H9 (cell line): ENCODE measurements at regions not wholly inside any gene's neighbourhood (a gene's known extent, or its start where the extent isn't known, plus 50 kb on each side); places are given as distances from the start of the nearest gene placed in this dataset.

Experiments
- DNase-seq: peaks from one replicate; pipeline ENCODE4 v3.0.0-alpha.2; 2017
- H2AFZ ChIP-seq: one replicate; pipeline ENCODE4 v1.6.1; 2013; ENCODE audit warnings: mild to moderate bottlenecking, low read length, control low read depth, moderate library complexity
- H2AK5ac ChIP-seq: 2 replicates; pipeline ENCODE4 v1.6.1; 2013; ENCODE audit warnings: low read length, control low read depth, mixed read lengths; ENCODE audit not compliant: insufficient read length
- H2BK120ac ChIP-seq: one replicate; pipeline ENCODE4 v1.6.1; 2013; ENCODE audit warnings: low read depth, mild to moderate bottlenecking, low read length, control low read depth, inconsistent platforms; ENCODE audit not compliant: poor library complexity, severe bottlenecking
- H2BK12ac ChIP-seq: 2 replicates; pipeline ENCODE4 v1.6.1; 2013; ENCODE audit warnings: low read length, control low read depth, mixed read lengths, low read depth; ENCODE audit not compliant: insufficient read length
- H2BK15ac ChIP-seq: 2 replicates; pipeline ENCODE4 v1.6.1; 2013; ENCODE audit warnings: low read depth, low read length, control low read depth
- H2BK20ac ChIP-seq: one replicate; pipeline ENCODE4 v1.6.1; 2013; ENCODE audit warnings: low read depth, mild to moderate bottlenecking, low read length, control low read depth, inconsistent platforms; ENCODE audit not compliant: poor library complexity, severe bottlenecking
- H2BK5ac ChIP-seq: 2 replicates; pipeline ENCODE4 v1.6.1; 2013; ENCODE audit warnings: low read length, control low read depth, mixed read lengths; ENCODE audit not compliant: insufficient read length
- H3K14ac ChIP-seq: 2 replicates; pipeline ENCODE4 v1.6.1; 2013; ENCODE audit warnings: low read length, control low read depth; ENCODE audit not compliant: insufficient read depth
- H3K18ac ChIP-seq: 2 replicates; pipeline ENCODE4 v1.6.1; 2013; ENCODE audit warnings: low read depth, mild to moderate bottlenecking, mixed read lengths, low read length, control low read depth; ENCODE audit not compliant: insufficient read length
- H3K23ac ChIP-seq: 2 replicates; pipeline ENCODE4 v1.6.1; 2013; ENCODE audit warnings: low read length, control low read depth, mixed read lengths, low read depth; ENCODE audit not compliant: insufficient read length
- H3K23me2 ChIP-seq: 2 replicates; pipeline ENCODE4 v1.6.1; 2013; ENCODE audit warnings: low read depth, mild to moderate bottlenecking, mixed read lengths, low read length, control low read depth; ENCODE audit not compliant: insufficient read length, poor library complexity, severe bottlenecking
- H3K27ac ChIP-seq: 2 replicates; pipeline ENCODE4 v1.5.1; 2013; ENCODE audit warnings: low read length, control low read depth, mixed read lengths, low read depth; ENCODE audit not compliant: insufficient read length
- H3K27me3 ChIP-seq: 2 replicates; pipeline ENCODE4 v1.6.1; 2013; ENCODE audit warnings: low read length, control low read depth, inconsistent platforms; ENCODE audit not compliant: insufficient read depth
- H3K4ac ChIP-seq: 2 replicates; pipeline ENCODE4 v1.6.1; 2013; ENCODE audit warnings: low read depth, mild to moderate bottlenecking, control low read depth, inconsistent platforms, low read length, moderate library complexity
- H3K4me1 ChIP-seq: 2 replicates; pipeline ENCODE4 v1.6.1; 2013; ENCODE audit warnings: low read length, control low read depth, inconsistent platforms; ENCODE audit not compliant: insufficient read depth
- H3K4me2 ChIP-seq: 2 replicates; pipeline ENCODE4 v1.6.1; 2013; ENCODE audit warnings: low read length, control low read depth, mixed read lengths; ENCODE audit not compliant: insufficient read length, insufficient read depth
- H3K56ac ChIP-seq: 2 replicates; pipeline ENCODE4 v1.6.1; 2013; ENCODE audit warnings: low read depth, mild to moderate bottlenecking, mixed read lengths, low read length, control low read depth; ENCODE audit not compliant: insufficient read length
- H3K79me1 ChIP-seq: 2 replicates; pipeline ENCODE4 v1.6.1; 2013; ENCODE audit warnings: low read depth, mild to moderate bottlenecking, moderate library complexity, low read length, control low read depth, inconsistent platforms; ENCODE audit not compliant: insufficient read depth, poor library complexity, severe bottlenecking
- H3K79me2 ChIP-seq: 2 replicates; pipeline ENCODE4 v1.6.1; 2013; ENCODE audit warnings: low read length, control low read depth, inconsistent platforms; ENCODE audit not compliant: insufficient read depth
- H3K9ac ChIP-seq: 2 replicates; pipeline ENCODE4 v1.6.1; 2013; ENCODE audit warnings: low read length, control low read depth, mixed read lengths; ENCODE audit not compliant: insufficient read length; ENCODE audit errors: extremely low read depth
- H3K9me3 ChIP-seq: one replicate; pipeline ENCODE4 v1.6.1; 2013; ENCODE audit warnings: low read depth, low read length, inconsistent platforms; ENCODE audit not compliant: control insufficient read depth
- H3T11ph ChIP-seq: one replicate; pipeline ENCODE4 v1.6.1; 2013; ENCODE audit warnings: mild to moderate bottlenecking, low read length, control low read depth, inconsistent platforms
- H4K20me1 ChIP-seq: one replicate; pipeline ENCODE4 v1.6.1; 2013; ENCODE audit not compliant: control insufficient read depth, insufficient read length, insufficient read depth
- H4K5ac ChIP-seq: 2 replicates; pipeline ENCODE4 v1.6.1; 2013; ENCODE audit warnings: low read depth, mild to moderate bottlenecking, mixed read lengths, low read length, control low read depth; ENCODE audit not compliant: insufficient read length
- H4K8ac ChIP-seq: replicated peaks from 2 replicates; pipeline ENCODE4 v1.6.1; 2013; ENCODE audit warnings: low read length, control low read depth, mixed read lengths, low read depth; ENCODE audit not compliant: insufficient read length
- H4K91ac ChIP-seq: 2 replicates; pipeline ENCODE4 v1.6.1; 2013; ENCODE audit warnings: low read depth, mild to moderate bottlenecking, moderate library complexity, mixed read lengths, low read length, control low read depth; ENCODE audit not compliant: insufficient read length
- H3K27ac Mint-ChIP-seq, 3 experiments: 2 replicates in 2 of 3; 3 replicates in 1 of 3; pipeline ENCODE4 v1.8.0; 2020 to 2021; ENCODE audit warnings: mixed read lengths in 3 of 3, mild to moderate bottlenecking in 1 of 3, moderate library complexity in 1 of 3
- H3K27me3 Mint-ChIP-seq: 2 replicates; pipeline ENCODE4 v1.8.0; 2021; ENCODE audit warnings: low read depth, mild to moderate bottlenecking, moderate library complexity, mixed read lengths
- H3K36me3 Mint-ChIP-seq, 3 experiments: 2 replicates in 2 of 3; 3 replicates in 1 of 3; pipeline ENCODE4 v1.8.0; 2020 to 2021; ENCODE audit warnings: low read depth in 3 of 3, mixed read lengths in 3 of 3; ENCODE audit not compliant: insufficient read depth in 1 of 3
- H3K4me1 Mint-ChIP-seq, 2 experiments: 2 replicates each; pipeline ENCODE4 v1.8.0; 2020; ENCODE audit warnings: mixed read lengths in 2 of 2
- H3K4me3 Mint-ChIP-seq, 2 experiments: 2 replicates in 1 of 2; 3 replicates in 1 of 2; pipeline ENCODE4 v1.8.0; 2020 to 2021; ENCODE audit warnings: mild to moderate bottlenecking in 2 of 2, mixed read lengths in 2 of 2, moderate library complexity in 1 of 2
- H3K9me3 Mint-ChIP-seq, 2 experiments: 2 replicates in 1 of 2; 3 replicates in 1 of 2; pipeline ENCODE4 v1.8.0; 2020; ENCODE audit warnings: mild to moderate bottlenecking in 2 of 2, mixed read lengths in 2 of 2, moderate library complexity in 1 of 2
- CTCF ChIP-seq: fragments of 200-600 bp; sonication (generic); conservative IDR thresholded peaks from 3 replicates; pipeline ENCODE4 v1.8.0; 2021; ENCODE audit warnings: antibody characterized with exemption, mild to moderate bottlenecking
- WGBS: extraction: QIAGEN DNeasy Blood & Tissue Kit; methylation state at CpG from one replicate; pipeline ENCODE4 v1.1.7; 2013; ENCODE audit warnings: missing lambda C conversion rate, low lambda C conversion rate, mixed read lengths; ENCODE audit not compliant: insufficient read length; ENCODE audit errors: extremely low coverage; 5-methylcytosine and 5-hydroxymethylcytosine counted together

DNA sequence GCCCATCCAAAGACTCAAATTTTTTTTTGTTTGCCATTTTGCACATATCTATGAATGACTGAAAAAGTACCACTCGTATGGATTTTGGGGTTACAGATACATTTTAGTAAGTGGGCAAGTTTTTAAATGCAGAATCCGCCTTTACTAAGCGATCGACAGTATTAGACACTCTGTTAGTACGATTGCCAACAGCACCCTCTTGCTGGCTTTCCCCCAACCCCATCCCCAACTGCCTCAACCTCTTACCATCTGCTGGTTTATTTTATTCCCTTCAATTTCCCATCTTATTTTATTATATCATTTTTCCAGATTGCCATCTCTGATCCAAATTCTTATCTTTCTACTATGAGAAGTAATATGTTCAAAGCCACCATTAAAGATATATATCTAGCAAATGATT is 244.8 kb downstream of the LRRIQ3 start:
- TF ChIP-seq CTCF: no peak
- no peak overlapping the region for H3K14ac ChIP-seq
- H2BK12ac ChIP-seq: no peak overlapping the region
- H3K18ac ChIP-seq: no peak overlapping the region
- H2AK5ac ChIP-seq: no peak overlapping the region
- H2BK20ac ChIP-seq: no peak overlapping the region
- H3K4ac ChIP-seq: no peak overlapping the region
- H3K27me3 ChIP-seq: no peaks in the 10 kb centered on the region
- Mint-ChIP-seq H3K27ac (no peak overlapping the region), H3K36me3 (no peaks in the 10 kb centered on the region), H3K4me1 (peaks cover 9 to 11% of the 10 kb centered on the region in 2 experiments), H3K4me3 (no peak overlapping the region), H3K27me3 (no peaks in the 10 kb centered on the region), H3K9me3 (no peaks in the 10 kb centered on the region)
- H3K79me2 ChIP-seq: no peaks in the 10 kb centered on the region
- no peak overlapping the region for H3K27ac ChIP-seq
- H2BK15ac ChIP-seq: no peak overlapping the region
- no peaks in the 10 kb centered on the region for H4K20me1 ChIP-seq
- no peak overlapping the region for H2BK120ac ChIP-seq
- no peak overlapping the region for H4K8ac ChIP-seq
- no peaks in the 10 kb centered on the region for H3K9me3 ChIP-seq
- H3K9ac ChIP-seq: no peak overlapping the region
- H3K23me2 ChIP-seq: no peaks in the 10 kb centered on the region
- no peak overlapping the region for H2BK5ac ChIP-seq
- H3K23ac ChIP-seq: no peak overlapping the region
- no peak overlapping the region for H3K56ac ChIP-seq
- no peak overlapping the region for H4K91ac ChIP-seq
- H3T11ph ChIP-seq: no peak overlapping the region
- no peak for DNase-seq
- no peak overlapping the region for H2AFZ ChIP-seq
- H3K4me2 ChIP-seq: no peak overlapping the region
- peaks cover 2% of the 10 kb centered on the region; the same call in 1 of the 2 replicates for H3K4me1 ChIP-seq
- H4K5ac ChIP-seq: no peak overlapping the region
- WGBS: no CpG with 5 or more reads among the region's 5 CpGs
- no peaks in the 10 kb centered on the region for H3K79me1 ChIP-seq
